ENCODE measurements at regions not wholly inside any gene's neighbourhood (a gene's known extent, or its start where the extent isn't known, plus 50 kb on each side); places are given as distances from the start of the nearest gene placed in this dataset.

DNA sequence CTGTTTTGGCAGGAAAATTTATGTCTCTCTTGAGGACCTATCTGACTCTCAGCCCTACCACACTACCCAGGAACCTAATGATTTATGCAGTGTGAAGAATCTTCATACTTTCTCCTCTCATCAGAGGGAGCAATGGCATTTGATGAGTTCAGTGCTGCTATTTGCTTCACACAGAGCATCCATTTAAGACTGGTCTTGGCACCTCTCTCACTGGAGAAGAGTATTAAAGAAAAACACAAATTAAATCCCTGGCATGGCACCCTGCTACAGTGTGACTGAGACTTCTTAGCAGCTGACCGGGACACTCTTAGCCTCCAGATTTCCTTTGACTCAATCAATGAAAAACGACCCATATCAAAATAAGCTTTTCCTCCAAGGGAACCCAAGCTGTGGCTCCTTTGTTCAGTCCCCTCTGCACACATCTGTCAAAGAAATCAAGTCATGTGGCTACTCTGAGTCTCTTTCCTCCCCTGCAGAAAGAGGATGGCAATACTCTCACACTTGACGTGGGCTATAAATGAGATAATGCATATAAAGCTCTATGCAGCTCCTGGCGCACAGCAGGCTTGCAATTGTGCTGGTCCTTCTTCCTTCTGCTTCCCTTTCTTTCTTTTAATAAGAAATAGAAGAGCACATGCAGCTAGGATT, 186.1 kb upstream of the E2F8 start:
- no peak overlapping the region for H2AFZ ChIP-seq (ENCODE audit: low read depth, low read length)
- no peak for FAIRE-seq

DNA sequence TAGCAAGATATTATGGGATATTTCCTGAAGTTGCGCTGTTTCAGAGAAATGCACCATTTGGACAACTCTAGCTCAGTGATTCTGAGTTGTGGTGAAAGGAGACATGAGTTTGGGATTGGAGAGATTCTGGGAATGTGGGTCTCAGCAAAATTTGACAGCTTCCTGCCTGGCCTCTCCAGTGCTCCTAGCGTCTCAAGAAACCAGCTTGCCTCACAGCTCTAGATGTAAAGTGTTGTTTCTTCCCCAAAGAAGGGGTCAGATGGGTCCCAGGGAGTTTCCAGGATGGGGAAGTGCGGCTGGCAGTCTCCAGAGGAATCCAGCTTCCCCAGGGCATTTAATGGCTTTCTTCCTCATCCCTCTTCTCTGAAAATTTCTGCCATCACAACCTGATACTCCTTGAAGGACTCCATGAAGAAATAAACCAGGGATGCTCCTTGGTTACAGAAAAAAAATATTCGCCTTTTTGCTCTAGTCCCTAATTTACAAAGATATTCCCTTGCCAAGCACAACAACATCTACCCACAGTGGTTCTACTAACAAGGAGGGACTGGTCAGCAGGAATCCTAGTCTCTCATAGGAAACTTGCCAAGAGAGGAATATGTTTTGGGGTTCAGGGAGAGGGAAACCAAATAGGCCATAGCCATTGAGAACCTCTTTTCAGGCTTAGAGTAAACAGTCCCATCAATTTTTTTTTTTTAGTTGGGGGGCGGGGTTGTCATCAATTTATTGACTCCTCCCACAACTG, 185.4 kb upstream of the E2F8 start:
- no peaks in the 10 kb centered on the region for H3K4me1 ChIP-seq (ENCODE audit: insufficient read depth, low read length)
- H3K9me3 Mint-ChIP-seq (ENCODE audit: unreplicated experiment), result no peaks in the 10 kb centered on the region
- TF ChIP-seq, protein P1, sequence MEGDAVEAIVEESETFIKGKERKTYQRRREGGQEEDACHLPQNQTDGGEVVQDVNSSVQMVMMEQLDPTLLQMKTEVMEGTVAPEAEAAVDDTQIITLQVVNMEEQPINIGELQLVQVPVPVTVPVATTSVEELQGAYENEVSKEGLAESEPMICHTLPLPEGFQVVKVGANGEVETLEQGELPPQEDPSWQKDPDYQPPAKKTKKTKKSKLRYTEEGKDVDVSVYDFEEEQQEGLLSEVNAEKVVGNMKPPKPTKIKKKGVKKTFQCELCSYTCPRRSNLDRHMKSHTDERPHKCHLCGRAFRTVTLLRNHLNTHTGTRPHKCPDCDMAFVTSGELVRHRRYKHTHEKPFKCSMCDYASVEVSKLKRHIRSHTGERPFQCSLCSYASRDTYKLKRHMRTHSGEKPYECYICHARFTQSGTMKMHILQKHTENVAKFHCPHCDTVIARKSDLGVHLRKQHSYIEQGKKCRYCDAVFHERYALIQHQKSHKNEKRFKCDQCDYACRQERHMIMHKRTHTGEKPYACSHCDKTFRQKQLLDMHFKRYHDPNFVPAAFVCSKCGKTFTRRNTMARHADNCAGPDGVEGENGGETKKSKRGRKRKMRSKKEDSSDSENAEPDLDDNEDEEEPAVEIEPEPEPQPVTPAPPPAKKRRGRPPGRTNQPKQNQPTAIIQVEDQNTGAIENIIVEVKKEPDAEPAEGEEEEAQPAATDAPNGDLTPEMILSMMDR (IDR thresholded peaks at IDR 0.05; ENCODE audit: insufficient read depth, low read depth, low read length), result no peak
- TF ChIP-seq EZH2 (IDR thresholded peaks at IDR 0.05; ENCODE audit: insufficient read depth, low read length), result no peak
- no peaks in the 10 kb centered on the region for H3K9me3 ChIP-seq (ENCODE audit: insufficient read depth, low read depth, low read length)
- DNase-seq (ENCODE audit: low read depth), result no peak
- peaks cover 32% of the 10 kb centered on the region for H3K27me3 ChIP-seq (ENCODE audit: insufficient read depth, low read length)
- H3K27ac Mint-ChIP-seq (ENCODE audit: unreplicated experiment), result no peak overlapping the region
- H3K36me3 Mint-ChIP-seq (ENCODE audit: low read depth, unreplicated experiment), result no peaks in the 10 kb centered on the region
- H3K79me2 ChIP-seq (ENCODE audit: insufficient read depth, low read length), result no peaks in the 10 kb centered on the region
- peaks cover 36% of the 10 kb centered on the region for H3K27me3 Mint-ChIP-seq (ENCODE audit: low read depth, unreplicated experiment)
- H3K9ac ChIP-seq (ENCODE audit: low read length), result no peak overlapping the region
- no peak for FAIRE-seq
- no peak overlapping the region for H2AFZ ChIP-seq (ENCODE audit: low read depth, low read length)
- no peak overlapping the region for H3K4me3 ChIP-seq (ENCODE audit: insufficient read depth, low read depth, low read length)
- H3K4me2 ChIP-seq (ENCODE audit: low read length), result no peak overlapping the region
- H3K4me3 Mint-ChIP-seq (ENCODE audit: unreplicated experiment), result no peak overlapping the region
- no peaks in the 10 kb centered on the region for H4K20me1 ChIP-seq (ENCODE audit: insufficient read depth, low read length)
- no peak overlapping the region for H3K27ac ChIP-seq (ENCODE audit: low read depth, low read length)
- H3K36me3 ChIP-seq (ENCODE audit: insufficient read depth, low read length), result no peaks in the 10 kb centered on the region
- H3K4me1 Mint-ChIP-seq (ENCODE audit: low read depth, unreplicated experiment), result no peaks in the 10 kb centered on the region

More for the DNA sequence above, 186.1 kb upstream of the E2F8 start:
- H3K4me2 ChIP-seq (ENCODE audit: low read length), result no peak overlapping the region
- H3K36me3 ChIP-seq (ENCODE audit: insufficient read depth, low read length), result no peaks in the 10 kb centered on the region
- H3K9ac ChIP-seq (ENCODE audit: low read length), result no peak overlapping the region
- Mint-ChIP-seq H3K9me3 (ENCODE audit: unreplicated experiment) (no peaks in the 10 kb centered on the region), H3K27ac (ENCODE audit: unreplicated experiment) (no peak overlapping the region), H3K27me3 (ENCODE audit: low read depth, unreplicated experiment) (peaks cover 40% of the 10 kb centered on the region), H3K36me3 (ENCODE audit: low read depth, unreplicated experiment) (no peaks in the 10 kb centered on the region), H3K4me3 (ENCODE audit: unreplicated experiment) (no peak overlapping the region), H3K4me1 (ENCODE audit: low read depth, unreplicated experiment) (no peaks in the 10 kb centered on the region)
- TF ChIP-seq EZH2 (IDR thresholded peaks at IDR 0.05; ENCODE audit: insufficient read depth, low read length), result no peak
- TF ChIP-seq, protein P1 (IDR thresholded peaks at IDR 0.05; ENCODE audit: insufficient read depth, low read depth, low read length), result no peak
- H3K27ac ChIP-seq (ENCODE audit: low read depth, low read length), result no peak overlapping the region
- H3K79me2 ChIP-seq (ENCODE audit: insufficient read depth, low read length), result no peaks in the 10 kb centered on the region
- DNase-seq (ENCODE audit: low read depth), result no peak
- no peaks in the 10 kb centered on the region for H3K9me3 ChIP-seq (ENCODE audit: insufficient read depth, low read depth, low read length)
- no peaks in the 10 kb centered on the region for H3K4me1 ChIP-seq (ENCODE audit: insufficient read depth, low read length)
- H3K27me3 ChIP-seq (ENCODE audit: insufficient read depth, low read length), result peaks cover 34% of the 10 kb centered on the region
- no peak overlapping the region for H3K4me3 ChIP-seq (ENCODE audit: insufficient read depth, low read depth, low read length)
- no peaks in the 10 kb centered on the region for H4K20me1 ChIP-seq (ENCODE audit: insufficient read depth, low read length)

GRCh38 chr11:19422276-19422675, 181.5 kb upstream of the E2F8 start:
- H3K4me1 Mint-ChIP-seq (ENCODE audit: low read depth, unreplicated experiment), result peaks cover 8% of the 10 kb centered on the region
- no peaks in the 10 kb centered on the region for H3K4me1 ChIP-seq (ENCODE audit: insufficient read depth, low read length)
- no peak overlapping the region for H3K9ac ChIP-seq (ENCODE audit: low read length)
- H3K4me3 ChIP-seq (ENCODE audit: insufficient read depth, low read depth, low read length), result no peak overlapping the region
- peaks cover 3% of the 10 kb centered on the region for H3K9me3 Mint-ChIP-seq (ENCODE audit: unreplicated experiment)
- no peak overlapping the region for H3K4me2 ChIP-seq (ENCODE audit: low read length)
- no peaks in the 10 kb centered on the region for H4K20me1 ChIP-seq (ENCODE audit: insufficient read depth, low read length)
- no peak overlapping the region for H3K4me3 Mint-ChIP-seq (ENCODE audit: unreplicated experiment)
- no peaks in the 10 kb centered on the region for H3K9me3 ChIP-seq (ENCODE audit: insufficient read depth, low read depth, low read length)
- H3K36me3 ChIP-seq (ENCODE audit: insufficient read depth, low read length), result no peaks in the 10 kb centered on the region
- H3K27me3 ChIP-seq (ENCODE audit: insufficient read depth, low read length), result peaks cover 6% of the 10 kb centered on the region
- no peak overlapping the region for H3K27ac ChIP-seq (ENCODE audit: low read depth, low read length)
- no peak overlapping the region for H3K27ac Mint-ChIP-seq (ENCODE audit: unreplicated experiment)
- TF ChIP-seq, protein P1 (IDR thresholded peaks at IDR 0.05; ENCODE audit: insufficient read depth, low read depth, low read length), result no peak
- no peak for TF ChIP-seq EZH2 (IDR thresholded peaks at IDR 0.05; ENCODE audit: insufficient read depth, low read length)
- no peak for DNase-seq (ENCODE audit: low read depth)
- no peak overlapping the region for H2AFZ ChIP-seq (ENCODE audit: low read depth, low read length)
- H3K79me2 ChIP-seq (ENCODE audit: insufficient read depth, low read length), result no peaks in the 10 kb centered on the region
- peaks cover 25% of the 10 kb centered on the region for H3K27me3 Mint-ChIP-seq (ENCODE audit: low read depth, unreplicated experiment)
- H3K36me3 Mint-ChIP-seq (ENCODE audit: low read depth, unreplicated experiment), result no peaks in the 10 kb centered on the region
- no peak for FAIRE-seq
